Kidney (tissue), 13 donors: ENCODE measurements at regions not wholly inside any gene's neighbourhood (a gene's known extent, or its start where the extent isn't known, plus 50 kb on each side); places are given as distances from the start of the nearest gene placed in this dataset.

ENCODE experiments used
- DNase-seq, 5 donors: peaks; one replicate each; pipeline ENCODE4 v3.0.0-alpha.2; 2013 to 2020
- FAIRE-seq: peaks from 2 replicates; lab custom pipeline; 2012; peaks lifted over from hg19 to GRCh38; lab: Jason Lieb, UNC
- H3K27ac ChIP-seq, 2 donors: one replicate each; pipeline ENCODE4 v1.7.0; 2013; ENCODE audit warnings: low read depth in 2 of 2, low read length in 2 of 2, inconsistent platforms in 1 of 2
- H3K27me3 ChIP-seq: one replicate; pipeline ENCODE4 v1.7.1; 2013; ENCODE audit warnings: low read length, inconsistent platforms; ENCODE audit not compliant: control insufficient read depth, insufficient read depth
- H3K36me3 ChIP-seq, 3 donors: one replicate each; pipeline versions ENCODE4 v1.7.0 to v1.7.1; 2013; ENCODE audit warnings: low read length in 3 of 3, control low read depth in 1 of 3, inconsistent platforms in 1 of 3; ENCODE audit not compliant: insufficient read depth in 3 of 3, control insufficient read depth in 2 of 3
- H3K4me1 ChIP-seq, 3 donors: one replicate each; pipeline versions ENCODE4 v1.7.0 to v1.7.1; 2013; ENCODE audit warnings: low read length in 3 of 3, inconsistent platforms in 1 of 3, low read depth in 1 of 3; ENCODE audit not compliant: control insufficient read depth in 2 of 3, insufficient read depth in 2 of 3
- H3K4me3 ChIP-seq, 3 donors: one replicate each; pipeline versions ENCODE4 v1.7.0 to v1.8.1; 2013; ENCODE audit warnings: low read length in 3 of 3, control low read depth in 1 of 3, inconsistent platforms in 1 of 3
- H3K9ac ChIP-seq, 3 donors: one replicate each; pipeline versions ENCODE4 v1.7.0 to v1.7.1; 2013; ENCODE audit warnings: low read length in 3 of 3, control low read depth in 1 of 3, inconsistent platforms in 1 of 3
- H3K9me3 ChIP-seq, 3 donors: one replicate each; pipeline versions ENCODE4 v1.7.0 to v1.7.1; 2013; ENCODE audit warnings: low read length in 3 of 3, control low read depth in 1 of 3, inconsistent platforms in 1 of 3; ENCODE audit not compliant: control insufficient read depth in 2 of 3, insufficient read depth in 1 of 3
- intact Hi-C: fragments of 100-400 bp; cut with DNase I; formaldehyde crosslinking; loops from one replicate; pipeline ENCODE4 v1.11.1; 2022
- TF ChIP-seq, protein P1 (sequence below): IDR thresholded peaks from 3 replicates; pipeline ENCODE4 v1.5.1; 2012; ENCODE audit warnings: mild to moderate bottlenecking, moderate library complexity, borderline replicate concordance; ENCODE audit not compliant: insufficient read depth; ENCODE audit errors: extremely low read depth
- donor health status: control.
- donor health status: control.
- donor health status: control.
- donor health status: control.
- donor health status: control.
- donor health status: DM: yes; HTN: yes; CAD: no.
- donor health status: Normal renal cell carcinoma (clear cell type).

DNA sequence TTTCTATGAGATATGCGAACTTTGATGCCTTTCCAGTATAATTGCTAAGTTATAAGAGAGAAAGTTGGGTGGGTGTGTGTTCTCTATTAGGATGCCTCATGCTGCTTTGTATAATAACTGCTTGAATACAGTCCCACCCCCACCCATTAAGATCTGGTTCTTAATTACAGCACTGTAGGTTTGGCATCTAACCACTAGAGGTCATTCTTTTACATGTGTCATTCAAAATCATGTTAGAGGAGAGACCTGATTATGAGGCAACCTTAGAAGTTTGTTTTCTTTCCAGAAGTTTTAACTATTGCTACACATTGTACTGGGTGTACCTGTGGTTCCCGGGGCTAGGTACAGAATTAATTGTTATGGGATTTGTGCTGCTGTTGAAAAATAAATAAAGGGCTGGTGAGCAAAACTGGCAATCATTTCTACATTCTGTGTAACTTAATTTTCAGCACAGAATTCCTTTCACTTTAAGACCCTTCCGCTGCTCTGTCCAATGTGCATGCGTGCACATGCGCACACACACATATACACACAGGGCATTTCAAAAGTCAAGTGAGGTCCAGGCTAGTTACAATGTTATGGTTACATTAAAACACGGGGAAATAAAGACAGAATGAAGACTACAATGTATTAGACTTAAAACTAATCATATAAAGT, 1156.3 kb downstream of the SORCS3 start:
- no peak overlapping the region for H3K27ac ChIP-seq
- DNase-seq (peak in 2 of 5 donors; percentile 63 to 73), FAIRE-seq (no peak)
- TF ChIP-seq, protein P1, sequence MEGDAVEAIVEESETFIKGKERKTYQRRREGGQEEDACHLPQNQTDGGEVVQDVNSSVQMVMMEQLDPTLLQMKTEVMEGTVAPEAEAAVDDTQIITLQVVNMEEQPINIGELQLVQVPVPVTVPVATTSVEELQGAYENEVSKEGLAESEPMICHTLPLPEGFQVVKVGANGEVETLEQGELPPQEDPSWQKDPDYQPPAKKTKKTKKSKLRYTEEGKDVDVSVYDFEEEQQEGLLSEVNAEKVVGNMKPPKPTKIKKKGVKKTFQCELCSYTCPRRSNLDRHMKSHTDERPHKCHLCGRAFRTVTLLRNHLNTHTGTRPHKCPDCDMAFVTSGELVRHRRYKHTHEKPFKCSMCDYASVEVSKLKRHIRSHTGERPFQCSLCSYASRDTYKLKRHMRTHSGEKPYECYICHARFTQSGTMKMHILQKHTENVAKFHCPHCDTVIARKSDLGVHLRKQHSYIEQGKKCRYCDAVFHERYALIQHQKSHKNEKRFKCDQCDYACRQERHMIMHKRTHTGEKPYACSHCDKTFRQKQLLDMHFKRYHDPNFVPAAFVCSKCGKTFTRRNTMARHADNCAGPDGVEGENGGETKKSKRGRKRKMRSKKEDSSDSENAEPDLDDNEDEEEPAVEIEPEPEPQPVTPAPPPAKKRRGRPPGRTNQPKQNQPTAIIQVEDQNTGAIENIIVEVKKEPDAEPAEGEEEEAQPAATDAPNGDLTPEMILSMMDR, result peak; percentile 42
- H3K9me3 ChIP-seq, result no peaks in the 10 kb centered on the region
- no peaks in the 10 kb centered on the region for H3K36me3 ChIP-seq
- H3K27me3 ChIP-seq, result no peaks in the 10 kb centered on the region
- H3K9ac ChIP-seq, result no peak overlapping the region
- intact Hi-C loops, result no loop called here
- H3K4me3 ChIP-seq, result peak overlapping the region in 2 of 3 donors; percentile 1 to 34
- H3K4me1 ChIP-seq, result no peaks in the 10 kb centered on the region

DNA sequence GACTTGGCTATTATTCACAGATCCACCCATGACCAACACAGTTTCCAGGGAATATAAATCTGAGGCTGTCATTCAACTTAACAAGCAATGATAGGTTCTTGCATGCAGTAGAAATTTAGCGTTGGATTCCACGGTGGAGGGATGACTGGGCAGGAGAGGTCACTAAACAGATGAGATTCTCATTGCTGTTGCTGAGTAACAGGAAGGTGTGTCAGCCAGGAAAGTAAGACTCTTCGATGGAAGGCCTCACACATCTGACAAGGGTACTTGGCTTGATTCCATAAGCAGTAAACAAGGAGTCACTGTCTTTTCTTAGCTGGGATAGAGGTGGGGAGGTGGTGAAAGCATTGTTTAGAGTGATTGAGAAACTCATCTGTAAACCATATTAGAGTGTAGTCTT, 1152.0 kb downstream of the SORCS3 start:
- Histone ChIP-seq H3K27ac (no peak overlapping the region), H3K4me3 (no peak overlapping the region), H3K9me3 (no peaks in the 10 kb centered on the region), H3K9ac (no peak overlapping the region), H3K4me1 (no peaks in the 10 kb centered on the region), H3K36me3 (no peaks in the 10 kb centered on the region), H3K27me3 (no peaks in the 10 kb centered on the region)
- TF ChIP-seq, protein P1, result no peak
- DNase-seq (no peak), FAIRE-seq (no peak)
- intact Hi-C loops, result no loop called here

DNA sequence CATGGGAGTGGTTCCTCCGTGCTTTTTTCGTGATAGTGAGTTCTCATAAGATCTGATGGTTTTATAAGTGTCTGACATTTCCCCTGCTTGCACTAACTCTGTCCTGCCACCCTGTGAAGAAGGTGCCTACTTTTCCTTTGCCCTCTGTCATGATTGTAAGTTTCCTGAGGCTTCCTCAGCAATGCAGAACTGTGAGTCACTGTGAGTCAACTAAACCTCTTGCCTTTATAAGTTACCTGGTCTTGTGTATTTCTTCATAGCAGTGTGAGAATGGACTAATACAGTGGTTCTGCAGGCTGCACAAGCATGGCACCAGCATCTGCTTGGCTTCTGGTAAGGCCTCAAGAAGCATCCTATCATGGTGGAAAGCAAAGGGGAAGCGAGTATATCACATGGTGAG, 1144.6 kb downstream of the SORCS3 start:
- Histone ChIP-seq H3K27me3 (no peaks in the 10 kb centered on the region), H3K4me3 (no peak overlapping the region), H3K27ac (no peak overlapping the region), H3K4me1 (no peaks in the 10 kb centered on the region), H3K9ac (no peak overlapping the region), H3K36me3 (no peaks in the 10 kb centered on the region), H3K9me3 (no peaks in the 10 kb centered on the region)
- intact Hi-C loops, result no loop called here
- FAIRE-seq, result no peak
- no peak for DNase-seq
- TF ChIP-seq, protein P1, result no peak
